ENCODE measurements at regions not wholly inside any gene's neighbourhood (a gene's known extent, or its start where the extent isn't known, plus 50 kb on each side); places are given as distances from the start of the nearest gene placed in this dataset.

- no peaks in the 10 kb centered on the region for H3K36me3 ChIP-seq (ENCODE audit: insufficient read depth, low read length)
- CTCF ChIA-PET (ENCODE audit: unreplicated experiment), result no interaction called here
- POLR2A ChIA-PET, result no interaction called here
- no peaks in the 10 kb centered on the region for H3K4me1 ChIP-seq (ENCODE audit: insufficient read depth, low read length, poor library complexity, severe bottlenecking)
- no peak overlapping the region for H3K4me3 ChIP-seq (ENCODE audit: low read depth, low read length, poor library complexity, severe bottlenecking)
- BruUV-seq (replicated peaks), result no TSS peak
- peak; percentile 6 for DNase-seq (ENCODE audit: low spot score)
- H2AFZ ChIP-seq (ENCODE audit: low read length), result no peak overlapping the region
- H3K9me3 ChIP-seq (ENCODE audit: low read length), result no peaks in the 10 kb centered on the region
- TF ChIP-seq EZH2phosphoT487 (IDR thresholded peaks at IDR 0.05; ENCODE audit: borderline replicate concordance, low read depth, low read length), result no peak
- no peak for TF ChIP-seq CTCF (conservative IDR thresholded peaks at IDR 0.05; ENCODE audit: low read length)
- intact Hi-C loops (cut with micrococcal nuclease; ENCODE audit: unreplicated experiment), result no loop called here
- H3K4me2 ChIP-seq (ENCODE audit: low read length), result no peak overlapping the region
- H3K79me2 ChIP-seq (ENCODE audit: insufficient read depth, low read depth, low read length), result no peaks in the 10 kb centered on the region
- H3K9me2 ChIP-seq (ENCODE audit: insufficient read depth, low read length), result no peaks in the 10 kb centered on the region
- H3K27ac ChIP-seq (ENCODE audit: low read depth, low read length, poor library complexity, severe bottlenecking), result no peak overlapping the region
- no peaks in the 10 kb centered on the region for H4K20me1 ChIP-seq (ENCODE audit: insufficient read depth, low read length)
These were observed 982.2 kb upstream of the SEMA6D start for GRCh38 chr15:46735115-46735514.

DNA sequence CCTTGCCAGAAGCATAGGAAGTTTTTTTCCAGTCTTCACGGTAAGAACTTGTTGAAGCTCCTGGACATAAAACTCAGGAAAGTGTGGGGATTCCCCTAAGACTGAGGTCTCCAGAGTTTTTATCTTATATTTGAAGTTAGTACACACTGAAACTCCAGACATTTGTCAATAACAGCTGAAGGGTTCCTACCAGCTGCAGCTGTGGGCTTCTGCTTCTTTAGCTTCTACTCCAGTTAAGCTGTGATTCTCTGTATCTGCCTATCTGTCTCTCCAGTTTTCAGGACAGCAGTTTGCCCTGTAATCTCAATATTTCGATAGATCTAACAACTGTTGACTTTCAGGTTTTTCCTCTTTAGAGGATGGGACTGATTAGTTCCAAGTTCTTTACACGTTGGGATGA is 966.0 kb upstream of the SEMA6D start:
- Histone ChIP-seq H3K4me1 (ENCODE audit: insufficient read depth, low read length, poor library complexity, severe bottlenecking) (no peaks in the 10 kb centered on the region), H3K27ac (ENCODE audit: low read depth, low read length, poor library complexity, severe bottlenecking) (no peak overlapping the region), H2AFZ (ENCODE audit: low read length) (no peak overlapping the region), H3K9me3 (ENCODE audit: low read length) (no peaks in the 10 kb centered on the region), H3K4me2 (ENCODE audit: low read length) (no peak overlapping the region), H3K4me3 (ENCODE audit: low read depth, low read length, poor library complexity, severe bottlenecking) (no peak overlapping the region), H3K36me3 (ENCODE audit: insufficient read depth, low read length) (no peaks in the 10 kb centered on the region), H3K9me2 (ENCODE audit: insufficient read depth, low read length) (no peaks in the 10 kb centered on the region), H4K20me1 (ENCODE audit: insufficient read depth, low read length) (no peaks in the 10 kb centered on the region), H3K79me2 (ENCODE audit: insufficient read depth, low read depth, low read length) (no peaks in the 10 kb centered on the region)
- intact Hi-C loops (cut with micrococcal nuclease; ENCODE audit: unreplicated experiment), result no loop called here
- no peak for DNase-seq (ENCODE audit: low spot score)
- CTCF ChIA-PET (ENCODE audit: unreplicated experiment), result no interaction called here
- BruUV-seq (replicated peaks), result no TSS peak
- POLR2A ChIA-PET, result interaction anchor here (0.6 to 1.2 kb wide), 2 partner anchors 14 to 177 kb away, joined by 3 read pairs; no protein-coding TSS in a partner anchor
- TF ChIP-seq EZH2phosphoT487 (IDR thresholded peaks at IDR 0.05; ENCODE audit: borderline replicate concordance, low read depth, low read length), result no peak
- TF ChIP-seq CTCF (conservative IDR thresholded peaks at IDR 0.05; ENCODE audit: low read length), result no peak

- Histone ChIP-seq H3K36me3 (ENCODE audit: insufficient read depth, low read length) (no peaks in the 10 kb centered on the region), H2AFZ (ENCODE audit: low read length) (no peak overlapping the region), H3K9me2 (ENCODE audit: insufficient read depth, low read length) (no peaks in the 10 kb centered on the region), H3K4me1 (ENCODE audit: insufficient read depth, low read length, poor library complexity, severe bottlenecking) (no peaks in the 10 kb centered on the region), H3K4me3 (ENCODE audit: low read depth, low read length, poor library complexity, severe bottlenecking) (no peak overlapping the region), H3K4me2 (ENCODE audit: low read length) (no peak overlapping the region), H4K20me1 (ENCODE audit: insufficient read depth, low read length) (no peaks in the 10 kb centered on the region), H3K79me2 (ENCODE audit: insufficient read depth, low read depth, low read length) (no peaks in the 10 kb centered on the region), H3K27ac (ENCODE audit: low read depth, low read length, poor library complexity, severe bottlenecking) (no peak overlapping the region), H3K9me3 (ENCODE audit: low read length) (no peaks in the 10 kb centered on the region)
- CTCF ChIA-PET (ENCODE audit: unreplicated experiment), result no interaction called here
- POLR2A ChIA-PET, result no interaction called here
- no peak for DNase-seq (ENCODE audit: low spot score)
- TF ChIP-seq EZH2phosphoT487 (IDR thresholded peaks at IDR 0.05; ENCODE audit: borderline replicate concordance, low read depth, low read length) (no peak), CTCF (conservative IDR thresholded peaks at IDR 0.05; ENCODE audit: low read length) (no peak)
- BruUV-seq (replicated peaks), result no TSS peak
- intact Hi-C loops (cut with micrococcal nuclease; ENCODE audit: unreplicated experiment), result no loop called here
These were observed 963.4 kb upstream of the SEMA6D start for GRCh38 chr15:46753946-46754345.

Measured in OCI-LY7 (cell line).